Activated CD4-positive, alpha-beta T cell treated with anti-CD3 and anti-CD28 coated beads, Interleukin-2, amount 50 U/mL, for 1 hour (primary cell): ENCODE measurements at regions not wholly inside any gene's neighbourhood (a gene's known extent, or its start where the extent isn't known, plus 50 kb on each side); places are given as distances from the start of the nearest gene placed in this dataset.
"Not testable (repeated sequence)": the region's sequence is repeated elsewhere in the genome, so short reads cannot be mapped to it uniquely, and the experiment has no call there.

ENCODE experiments used
- DNase-seq: peaks from one replicate; pipeline ENCODE4 v3.0.0-alpha.2; 2020

DNA sequence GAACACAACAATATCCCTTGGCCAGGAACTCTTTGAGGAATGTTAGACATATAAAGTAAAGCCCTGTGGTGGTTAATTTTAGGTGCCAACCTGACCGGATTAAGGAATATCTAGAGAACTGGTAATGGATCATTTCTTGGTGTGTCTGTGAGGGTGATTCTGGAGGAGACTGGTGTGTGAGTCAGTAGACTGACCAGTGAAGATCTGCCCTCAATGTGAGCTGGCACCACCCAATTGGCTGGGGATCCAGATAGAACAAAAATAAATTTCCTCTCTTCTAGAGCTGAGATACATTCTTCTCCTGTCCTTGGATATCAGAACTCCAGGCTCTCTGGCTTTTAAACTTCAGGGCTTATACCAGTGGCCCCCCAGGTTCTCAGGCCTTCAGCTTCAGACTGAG, 56.2 kb upstream of the TNPO1 start:
- DNase-seq: no peak

- DNase-seq: no peak
Measured at GRCh38 chr5:72752909-72753308, 63.6 kb upstream of the TNPO1 start.

- DNase-seq: no peak
Measured at GRCh38 chr5:72749362-72749997, 67.0 kb upstream of the TNPO1 start.

DNA sequence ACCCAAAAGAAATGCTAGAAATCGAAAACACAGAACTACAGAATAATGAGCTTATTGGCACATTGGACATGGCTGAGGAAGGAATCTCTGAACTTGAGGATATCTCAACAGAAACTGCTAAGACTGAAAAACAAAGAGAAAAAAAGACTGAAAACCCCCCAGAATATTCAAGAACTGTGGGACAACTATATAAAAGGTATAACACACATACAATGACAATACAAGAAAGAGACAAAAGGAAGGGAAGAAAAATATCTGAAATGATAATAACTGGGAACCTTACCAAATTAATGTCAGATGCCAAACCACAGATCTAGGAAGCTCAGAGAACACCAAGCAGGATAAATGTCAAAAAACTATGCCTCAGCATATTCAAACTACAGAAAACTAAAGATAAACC, 68.6 kb upstream of the TNPO1 start:
- no peak for DNase-seq

DNA sequence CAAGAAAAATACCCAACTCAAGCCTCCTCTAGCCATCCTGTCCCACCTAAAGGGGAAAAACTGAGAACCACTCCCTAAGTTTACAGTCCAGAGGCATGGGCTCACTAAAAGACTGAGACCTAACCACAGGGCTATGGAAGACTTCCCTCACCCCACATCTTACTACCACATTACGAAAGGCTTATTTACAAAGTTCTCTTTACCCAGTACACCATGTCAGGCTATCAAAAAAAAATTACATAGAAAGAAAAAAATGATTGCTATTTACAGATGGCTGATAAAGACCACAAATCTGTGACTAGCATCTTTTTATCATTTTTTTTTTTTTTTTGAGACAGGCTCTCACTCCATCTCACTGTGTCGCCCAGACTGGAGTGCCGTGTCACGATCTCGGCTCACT, 69.7 kb upstream of the TNPO1 start:
- no peak for DNase-seq

- no peak for DNase-seq
Measured at GRCh38 chr5:72744136-72744535, 72.3 kb upstream of the TNPO1 start.

- no peak for DNase-seq
Measured at GRCh38 chr5:72741805-72742204, 74.7 kb upstream of the TNPO1 start.

DNA sequence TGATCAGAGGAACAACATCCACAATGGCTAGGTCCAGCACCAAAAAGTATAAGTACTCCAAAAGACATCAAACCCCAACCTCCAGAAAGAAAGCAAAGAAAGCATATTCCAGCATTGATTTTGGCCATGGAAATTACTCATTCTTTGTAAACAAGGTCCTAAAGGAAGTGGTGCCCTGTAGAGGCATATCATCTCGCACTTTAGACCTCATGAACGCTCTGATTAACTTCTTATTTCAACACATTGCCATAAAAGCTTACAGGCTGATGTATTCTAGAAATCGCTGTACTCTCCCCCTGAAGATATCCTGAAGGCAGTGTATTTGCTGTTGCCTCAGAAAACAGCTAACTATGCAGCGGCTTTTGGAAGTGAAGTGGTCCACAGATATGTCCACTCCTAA, 82.7 kb upstream of the TNPO1 start:
- no peak for DNase-seq

DNA sequence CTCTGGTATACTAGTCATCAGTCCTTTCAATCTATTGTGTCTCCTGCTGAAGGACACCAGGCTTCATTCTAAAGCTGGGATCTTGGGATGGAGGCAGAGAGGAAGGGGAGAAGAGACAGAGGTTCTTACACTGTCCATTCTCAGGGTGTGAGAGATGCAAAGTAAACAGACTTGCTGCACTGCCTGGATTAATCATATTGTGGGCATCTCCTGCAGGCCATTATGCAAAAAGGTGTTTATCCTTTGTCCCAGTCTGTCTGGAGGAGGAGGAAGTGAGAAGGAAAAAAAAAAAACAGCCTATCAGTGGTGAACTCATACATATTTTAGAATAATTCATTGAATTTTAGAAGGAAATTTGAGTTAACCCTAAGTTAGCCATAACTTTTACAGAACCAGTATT, 92.9 kb upstream of the TNPO1 start:
- DNase-seq: no peak

- DNase-seq: no peak
Measured at GRCh38 chr5:72722792-72723452, 93.5 kb upstream of the TNPO1 start.

- no peak for DNase-seq
Measured at GRCh38 chr5:72721844-72722243, 94.6 kb upstream of the TNPO1 start.

DNA sequence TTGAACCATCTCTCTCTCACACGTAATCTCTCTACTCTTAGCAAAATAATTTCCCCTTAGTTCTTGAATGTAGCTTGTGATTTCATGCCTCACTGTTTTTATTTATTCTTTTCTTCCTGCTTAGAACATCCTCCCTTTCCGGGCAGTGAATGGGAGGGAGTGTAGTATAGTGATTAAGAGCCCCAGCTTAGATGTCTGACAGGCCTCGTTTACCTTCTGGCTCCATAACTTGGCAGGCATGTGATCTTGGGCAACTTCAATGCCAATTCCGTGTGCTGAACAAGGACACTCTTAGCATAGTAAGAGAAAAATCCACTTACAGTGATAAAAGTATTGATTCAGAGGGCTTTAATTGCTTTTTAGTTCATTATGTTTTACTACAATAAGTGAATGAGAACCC, 96.3 kb upstream of the TNPO1 start:
- DNase-seq: no peak

GRCh38 chr5:72711351-72711750, 105.1 kb upstream of the TNPO1 start:
- DNase-seq: no peak

DNA sequence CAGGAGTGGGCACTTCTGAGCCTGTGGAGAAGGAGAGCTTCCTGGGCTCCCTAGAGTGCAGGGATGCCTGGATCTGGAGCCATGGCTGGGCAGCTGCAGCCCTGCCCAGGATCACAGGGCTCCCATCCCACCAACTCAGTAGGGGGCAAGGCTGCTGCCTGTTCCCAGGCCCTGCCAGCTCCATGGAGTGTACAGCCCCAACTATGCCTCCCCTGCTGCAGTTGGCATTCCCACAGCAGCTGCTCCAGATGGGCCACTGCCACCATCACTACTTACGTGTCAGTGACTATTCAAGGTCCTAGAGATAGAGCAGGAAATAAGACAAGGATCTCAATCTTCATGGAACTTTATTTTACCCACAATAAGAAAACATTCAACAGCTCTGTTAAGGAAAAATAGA, 107.1 kb upstream of the TNPO1 start:
- no peak for DNase-seq

- DNase-seq: no peak
Measured at GRCh38 chr5:72705178-72705577, 111.3 kb upstream of the TNPO1 start.

DNA sequence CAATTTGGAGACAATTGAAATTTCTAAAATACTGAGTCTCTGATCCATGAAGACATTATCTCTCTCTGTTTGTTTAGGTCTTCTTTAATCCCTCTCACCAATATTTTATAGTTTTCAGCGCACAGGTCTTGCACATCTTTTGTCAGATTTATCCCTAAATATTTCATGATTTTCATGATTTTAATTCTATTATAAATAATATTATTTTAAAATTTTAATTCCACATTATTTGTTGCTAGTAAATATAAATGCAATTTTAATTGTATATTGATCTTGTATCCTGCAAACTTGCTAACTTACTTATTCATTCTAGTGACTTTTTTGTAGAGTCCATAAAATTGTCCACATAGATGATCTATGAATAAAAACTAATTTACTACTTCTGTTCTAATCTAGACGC, 112.6 kb upstream of the TNPO1 start:
- DNase-seq: no peak

DNA sequence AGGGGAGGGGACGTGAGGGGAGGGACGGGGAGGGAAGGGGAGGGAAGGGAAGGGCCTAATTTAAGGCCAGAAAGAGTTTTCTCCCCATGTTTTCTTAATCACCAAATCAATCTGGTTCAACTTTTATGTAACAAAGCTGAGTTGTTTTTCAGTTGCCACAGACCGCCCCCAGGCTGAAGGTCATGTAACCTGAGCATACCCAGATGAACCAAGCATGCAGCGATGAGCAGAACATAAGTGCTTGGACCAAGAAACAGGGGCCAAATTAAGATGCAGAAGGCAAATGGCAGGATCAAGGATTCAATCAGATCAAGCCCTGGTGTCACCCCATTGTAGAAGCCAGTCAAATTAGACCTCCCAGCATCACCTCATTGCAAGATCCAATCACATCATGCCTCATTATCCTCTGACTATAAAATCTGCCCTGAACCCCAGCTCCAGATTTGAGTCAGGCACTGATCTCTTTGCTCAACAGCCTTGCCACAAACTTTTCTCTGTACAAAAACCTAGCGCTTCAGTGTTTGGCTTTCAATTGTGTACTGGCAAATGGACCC, 113.5 kb upstream of the TNPO1 start:
- no peak for DNase-seq

- DNase-seq: not testable (repeated sequence)
Measured at GRCh38 chr5:72702105-72702504, 114.4 kb upstream of the TNPO1 start.

DNA sequence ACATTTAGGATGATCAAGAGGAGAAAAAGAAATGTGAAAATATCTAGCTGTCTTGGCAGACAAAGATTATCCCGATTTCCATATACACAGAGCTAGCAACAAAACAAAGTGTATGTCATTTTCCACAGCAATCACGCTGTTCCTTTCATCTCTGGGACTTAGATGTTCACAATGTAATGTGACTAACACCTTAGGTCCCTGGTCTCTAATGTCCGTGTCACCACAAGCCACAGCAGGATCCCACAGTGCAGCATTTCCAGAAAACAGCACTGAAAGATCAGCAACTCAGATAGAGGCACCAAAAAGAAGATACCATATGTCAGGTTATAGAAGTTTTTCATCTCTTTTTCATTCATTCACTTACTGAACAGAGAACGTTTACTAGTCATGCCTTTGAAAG, 118.0 kb upstream of the TNPO1 start:
- no peak for DNase-seq

DNA sequence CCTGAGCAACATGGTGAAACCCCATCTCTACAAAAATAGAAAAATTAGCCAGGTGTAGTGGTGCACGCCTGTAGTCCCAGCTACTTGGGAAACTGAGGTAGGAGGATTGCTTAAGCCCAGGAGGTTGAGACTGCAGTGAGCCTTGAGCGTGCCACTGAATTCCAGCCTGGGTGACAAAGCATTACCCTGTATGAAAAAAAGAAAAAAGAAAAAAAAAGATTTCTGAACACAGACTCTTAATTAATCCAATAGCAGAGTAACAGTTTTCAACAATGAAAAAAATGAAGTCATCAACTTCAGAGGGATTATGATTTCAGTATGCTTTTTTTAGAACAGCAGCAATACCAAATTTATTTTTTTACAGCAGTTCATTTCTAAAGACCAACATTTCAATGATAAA, 118.8 kb upstream of the TNPO1 start:
- no peak for DNase-seq

- no peak for DNase-seq
Measured at GRCh38 chr5:72695659-72696058, 120.8 kb upstream of the TNPO1 start.

- DNase-seq: no peak
Measured at GRCh38 chr5:72694856-72695255, 121.6 kb upstream of the TNPO1 start.

- no peak for DNase-seq
Measured at GRCh38 chr5:72693546-72694205, 122.8 kb upstream of the TNPO1 start.
